SH-SY5Y (cell line): ENCODE measurements at regions not wholly inside any gene's neighbourhood (a gene's known extent, or its start where the extent isn't known, plus 50 kb on each side); places are given as distances from the start of the nearest gene placed in this dataset.

Experiments used
- GATA2 ChIP-seq: IDR thresholded peaks from 2 replicates; pipeline ENCODE4 v1.6.1; 2011; ENCODE audit warnings: mild to moderate bottlenecking, low read depth, low read length
- GATA3 ChIP-seq: IDR thresholded peaks from 2 replicates; pipeline ENCODE4 v1.6.1; 2011; ENCODE audit warnings: low read depth, mild to moderate bottlenecking, low read length, moderate library complexity

DNA sequence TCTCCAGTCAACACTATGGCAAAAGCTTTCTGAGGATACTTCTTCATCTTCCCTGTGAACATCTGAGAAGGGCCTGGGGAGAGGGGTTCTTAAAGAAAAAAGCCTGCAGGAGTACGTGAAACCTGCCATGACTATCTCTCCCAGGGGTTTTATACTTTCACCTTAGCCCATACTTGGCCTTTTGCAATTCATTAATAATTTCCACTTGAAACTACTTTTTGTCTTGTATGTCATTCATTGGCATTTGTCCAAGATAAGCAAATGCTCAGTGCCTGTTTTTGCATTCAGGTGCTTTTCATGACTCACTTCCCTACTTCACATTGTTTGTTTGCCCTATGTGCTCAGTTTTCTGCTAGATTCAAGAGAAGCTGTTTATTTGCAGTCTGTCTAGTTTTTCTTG lies 580.3 kb upstream of the GJE1 start:
- TF ChIP-seq GATA3 (no peak), GATA2 (no peak)
